Ovary (tissue), 3 donors: ENCODE measurements at regions not wholly inside any gene's neighbourhood (a gene's known extent, or its start where the extent isn't known, plus 50 kb on each side); places are given as distances from the start of the nearest gene placed in this dataset.

Source experiments
- CTCF ChIP-seq, 3 donors: fragments of 450-650 bp in 2 of 3; fragments of 200-600 bp in 1 of 3; IDR thresholded peaks; one replicate each; pipeline versions ENCODE4 v1.5.1 to v1.8.0; 2016 to 2022; ENCODE audit warnings: antibody characterized with exemption in 3 of 3, mild to moderate bottlenecking in 1 of 3
- EP300 ChIP-seq: sonication (generic); formaldehyde crosslinking; IDR thresholded peaks from one replicate; pipeline ENCODE4 v1.6.1; 2017; ENCODE audit warnings: antibody characterized with exemption
- POLR2A ChIP-seq: fragments of 450-650 bp; IDR thresholded peaks from one replicate; pipeline ENCODE4 v1.6.1; 2017; ENCODE audit warnings: antibody characterized with exemption, mild to moderate bottlenecking, moderate library complexity
- donor health status: DM: no; HTN: no; CAD: no.

- no peak for TF ChIP-seq POLR2A
- TF ChIP-seq CTCF (IDR thresholded peaks at IDR 0.05): no peak
- TF ChIP-seq EP300: no peak
Observed at GRCh38 chr13:47121092-47121763, 224.4 kb upstream of the HTR2A start.
